GM23248 (cell line): ENCODE measurements at regions not wholly inside any gene's neighbourhood (a gene's known extent, or its start where the extent isn't known, plus 50 kb on each side); places are given as distances from the start of the nearest gene placed in this dataset.
A peak's percentile ranks its signal among the peaks of the same experiment; 100 is the strongest.

ENCODE experiments used
- DNase-seq: peaks from one replicate; pipeline ENCODE4 v3.0.0-alpha.2; 2015
- H2AFZ ChIP-seq: fragments of 200-600 bp; sonication (generic); 2 replicates; pipeline ENCODE4 v1.6.1; 2016; ENCODE audit warnings: antibody characterized with exemption
- H3F3A ChIP-seq: fragments of 200-600 bp; sonication (generic); 2 replicates; pipeline ENCODE4 v1.6.1; 2016; ENCODE audit warnings: mild to moderate bottlenecking, antibody characterized with exemption, mixed run types; ENCODE audit not compliant: insufficient read depth
- H3K27ac ChIP-seq: fragments of 200-600 bp; sonication (generic); 2 replicates; pipeline ENCODE4 v1.5.1; 2016; ENCODE audit warnings: mild to moderate bottlenecking
- H3K27me3 ChIP-seq: fragments of 200-600 bp; sonication (generic); replicated peaks from 2 replicates; pipeline ENCODE4 v1.6.1; 2016; ENCODE audit warnings: mild to moderate bottlenecking; ENCODE audit not compliant: insufficient read depth
- H3K36me3 ChIP-seq: fragments of 200-600 bp; sonication (generic); 2 replicates; pipeline ENCODE4 v1.6.1; 2016; ENCODE audit warnings: low read depth, mild to moderate bottlenecking
- H3K4me1 ChIP-seq: fragments of 200-600 bp; sonication (generic); 2 replicates; pipeline ENCODE4 v1.6.1; 2016; ENCODE audit warnings: mild to moderate bottlenecking; ENCODE audit not compliant: insufficient read depth
- H3K4me2 ChIP-seq: fragments of 200-600 bp; sonication (generic); one replicate; pipeline ENCODE4 v1.6.1; 2016; ENCODE audit warnings: mild to moderate bottlenecking; ENCODE audit not compliant: unreplicated experiment
- H3K4me3 ChIP-seq: fragments of 200-600 bp; sonication (generic); 2 replicates; pipeline ENCODE4 v1.5.1; 2016; ENCODE audit warnings: mild to moderate bottlenecking
- H3K79me2 ChIP-seq: fragments of 200-600 bp; sonication (generic); 2 replicates; pipeline ENCODE4 v1.6.1; 2016; ENCODE audit warnings: mild to moderate bottlenecking; ENCODE audit not compliant: insufficient read depth
- H3K9ac ChIP-seq: fragments of 200-600 bp; sonication (generic); 2 replicates; pipeline ENCODE4 v1.6.1; 2016; ENCODE audit warnings: mild to moderate bottlenecking
- H3K9me2 ChIP-seq: fragments of 200-600 bp; sonication (generic); 2 replicates; pipeline ENCODE4 v1.6.1; 2016; ENCODE audit warnings: mixed run types, mild to moderate bottlenecking, moderate library complexity; ENCODE audit not compliant: insufficient read depth
- H3K9me3 ChIP-seq: fragments of 200-600 bp; sonication (generic); one replicate; pipeline ENCODE4 v1.6.1; 2017; ENCODE audit warnings: low read depth
- H4K20me1 ChIP-seq: fragments of 200-600 bp; sonication (generic); 2 replicates; pipeline ENCODE4 v1.6.0; 2016; ENCODE audit not compliant: insufficient read depth
- EZH2 ChIP-seq: fragments of 200-600 bp; sonication (generic); IDR thresholded peaks from 2 replicates; pipeline ENCODE4 v1.6.1; 2018; ENCODE audit warnings: antibody characterized with exemption, mild to moderate bottlenecking; ENCODE audit not compliant: insufficient read depth, poor library complexity, severe bottlenecking
- EZH2phosphoT487 ChIP-seq: fragments of 200-600 bp; sonication (generic); IDR thresholded peaks from 2 replicates; pipeline ENCODE4 v1.6.1; 2018; ENCODE audit warnings: antibody characterized with exemption, moderate library complexity, mild to moderate bottlenecking, low read depth; ENCODE audit not compliant: insufficient read depth
- WGBS, 2 experiments: methylation state at CpG; one replicate each; pipeline ENCODE4 v1.1.6; 2015 to 2017; ENCODE audit warnings: low lambda C conversion rate in 2 of 2, low coverage in 1 of 2; ENCODE audit errors: missing lambda C conversion rate in 2 of 2; 5-methylcytosine and 5-hydroxymethylcytosine counted together
- in situ Hi-C: fragments of 300-500 bp; cut with MboI; formaldehyde crosslinking; loops from 2 replicates; pipeline ENCODE4 v1.15.0; 2020

- DNase-seq, result no peak
- Histone ChIP-seq H3K27me3 (no peaks in the 10 kb centered on the region), H3K9me2 (no peaks in the 10 kb centered on the region), H3K79me2 (no peaks in the 10 kb centered on the region), H3K4me2 (no peak overlapping the region), H3K4me1 (no peaks in the 10 kb centered on the region), H3K4me3 (no peak overlapping the region), H3K27ac (no peak overlapping the region), H3K9ac (no peak overlapping the region), H2AFZ (no peak overlapping the region), H3K9me3 (no peaks in the 10 kb centered on the region), H3F3A (no peaks in the 10 kb centered on the region), H4K20me1 (no peaks in the 10 kb centered on the region), H3K36me3 (no peaks in the 10 kb centered on the region)
- in situ Hi-C loops, result no loop called here
- 46 to 54% methylated on average over 2 of the region's 2 CpGs for WGBS, 2 experiments
- TF ChIP-seq EZH2phosphoT487, result no peak
- no peak for TF ChIP-seq EZH2
These were observed 836.0 kb downstream of the FAM181B start for GRCh38 chr11:81897639-81898038.

- no peaks in the 10 kb centered on the region for H3K36me3 ChIP-seq
- no peak overlapping the region for H2AFZ ChIP-seq
- in situ Hi-C loops, result no loop called here
These were observed 838.4 kb downstream of the FAM181B start for GRCh38 chr11:81895258-81895657.

GRCh38 chr11:81892770-81893635, 840.7 kb downstream of the FAM181B start:
- no peaks in the 10 kb centered on the region for H3K4me1 ChIP-seq
- H3K9me3 ChIP-seq, result no peaks in the 10 kb centered on the region
- no peak for DNase-seq
- in situ Hi-C loops, result no loop called here
- no peaks in the 10 kb centered on the region for H3K36me3 ChIP-seq
- no peaks in the 10 kb centered on the region for H3K79me2 ChIP-seq
- 56 to 70% methylated on average over 7 of the region's 7 CpGs for WGBS, 2 experiments
- H3K9ac ChIP-seq, result no peak overlapping the region
- no peaks in the 10 kb centered on the region for H3K9me2 ChIP-seq
- no peaks in the 10 kb centered on the region for H4K20me1 ChIP-seq
- H3K27ac ChIP-seq, result no peak overlapping the region
- H3F3A ChIP-seq, result no peaks in the 10 kb centered on the region
- TF ChIP-seq EZH2, result no peak
- TF ChIP-seq EZH2phosphoT487, result no peak
- no peak overlapping the region for H2AFZ ChIP-seq
- H3K4me3 ChIP-seq, result no peak overlapping the region
- H3K4me2 ChIP-seq, result no peak overlapping the region
- no peaks in the 10 kb centered on the region for H3K27me3 ChIP-seq

More at GRCh38 chr11:81895258-81895657, 838.4 kb downstream of the FAM181B start:
- H3K4me3 ChIP-seq, result no peak overlapping the region
- no peaks in the 10 kb centered on the region for H3K27me3 ChIP-seq
- no peak overlapping the region for H3K9ac ChIP-seq
- no peaks in the 10 kb centered on the region for H3K79me2 ChIP-seq
- H3K9me3 ChIP-seq, result no peaks in the 10 kb centered on the region
- 12 to 18% methylated on average over 3 of the region's 3 CpGs for WGBS, 2 experiments
- no peak overlapping the region for H3K27ac ChIP-seq
- H3K4me1 ChIP-seq, result no peaks in the 10 kb centered on the region
- H3K9me2 ChIP-seq, result no peaks in the 10 kb centered on the region
- H4K20me1 ChIP-seq, result no peaks in the 10 kb centered on the region
- DNase-seq, result no peak
- no peaks in the 10 kb centered on the region for H3F3A ChIP-seq
- H3K4me2 ChIP-seq, result no peak overlapping the region
- no peak for TF ChIP-seq EZH2
- TF ChIP-seq EZH2phosphoT487, result no peak

GRCh38 chr11:81888391-81888790, 845.3 kb downstream of the FAM181B start:
- no peaks in the 10 kb centered on the region for H3K27me3 ChIP-seq
- in situ Hi-C loops, result no loop called here
- H3K9me3 ChIP-seq, result no peaks in the 10 kb centered on the region
- H3K9ac ChIP-seq, result no peak overlapping the region
- no peak overlapping the region for H3K4me3 ChIP-seq
- H4K20me1 ChIP-seq, result no peaks in the 10 kb centered on the region
- no peaks in the 10 kb centered on the region for H3K4me1 ChIP-seq
- H3K79me2 ChIP-seq, result no peaks in the 10 kb centered on the region
- H3K27ac ChIP-seq, result no peak overlapping the region
- no peaks in the 10 kb centered on the region for H3K36me3 ChIP-seq
- no peak overlapping the region for H3K4me2 ChIP-seq
- no peaks in the 10 kb centered on the region for H3K9me2 ChIP-seq
- DNase-seq, result peak; percentile 0
- H3F3A ChIP-seq, result no peaks in the 10 kb centered on the region
- WGBS, 2 experiments, result 48 to 50% methylated on average over 1 of the region's 1 CpG
- no peak overlapping the region for H2AFZ ChIP-seq
- TF ChIP-seq EZH2phosphoT487, result no peak
- no peak for TF ChIP-seq EZH2
